ENCODE measurements at regions not wholly inside any gene's neighbourhood (a gene's known extent, or its start where the extent isn't known, plus 50 kb on each side); places are given as distances from the start of the nearest gene placed in this dataset.

GRCh38 chr18:56165601-56166355, 472.6 kb downstream of the TXNL1 start:
- intact Hi-C loops (cut with micrococcal nuclease) (no loop called here), in situ Hi-C loops (cut with MboI) (no loop called here)
- 0% methylated on average over 5 of the region's 5 CpGs for WGBS (ENCODE audit: insufficient coverage, low coverage, missing lambda C conversion rate)
- DNase-seq (ENCODE audit: extremely low read depth in 1 of 4, low spot score in 3 of 4) (no peak), ATAC-seq (no peak), FAIRE-seq (no peak)
- no TSS peak for BruUV-seq (replicated peaks)
- no peak overlapping the region for H3K27ac ChIP-seq (ENCODE audit: extremely low read depth, low read depth, low read length)
- H3K27me3 ChIP-seq (ENCODE audit: control insufficient read depth in 2 of 2, insufficient read depth in 2 of 2, low read length in 2 of 2), result no peaks in the 10 kb centered on the region
- H3K4me1 ChIP-seq (replicated peaks in 1 of 2; ENCODE audit: control insufficient read depth in 2 of 2, insufficient read depth in 2 of 2, low read length in 2 of 2), result no peaks in the 10 kb centered on the region
- no peaks in the 10 kb centered on the region for H4K20me1 ChIP-seq (replicated peaks; ENCODE audit: control insufficient read depth, insufficient read depth, low read length)
- POLR2A ChIA-PET, result no interaction called here
- no peak overlapping the region for H2AFZ ChIP-seq (ENCODE audit: low read depth, low read length)
- no peaks in the 10 kb centered on the region for H3K9me3 ChIP-seq (replicated peaks; ENCODE audit: control insufficient read depth, insufficient read depth, low read depth, low read length)
- H3K9me1 ChIP-seq (ENCODE audit: control insufficient read depth, insufficient read depth, low read length), result no peaks in the 10 kb centered on the region
- no peak for TF ChIP-seq JUN (IDR thresholded peaks at IDR 0.05; ENCODE audit: borderline replicate concordance, low read depth, low read length)
- no peak for TF ChIP-seq JUN (CRISPR knock-in tag; IDR thresholded peaks at IDR 0.05; ENCODE audit: borderline replicate concordance)
- no peak for TF ChIP-seq E2F8 (IDR thresholded peaks at IDR 0.05; ENCODE audit: low read depth, partially characterized antibody)
- TF ChIP-seq, protein P1, sequence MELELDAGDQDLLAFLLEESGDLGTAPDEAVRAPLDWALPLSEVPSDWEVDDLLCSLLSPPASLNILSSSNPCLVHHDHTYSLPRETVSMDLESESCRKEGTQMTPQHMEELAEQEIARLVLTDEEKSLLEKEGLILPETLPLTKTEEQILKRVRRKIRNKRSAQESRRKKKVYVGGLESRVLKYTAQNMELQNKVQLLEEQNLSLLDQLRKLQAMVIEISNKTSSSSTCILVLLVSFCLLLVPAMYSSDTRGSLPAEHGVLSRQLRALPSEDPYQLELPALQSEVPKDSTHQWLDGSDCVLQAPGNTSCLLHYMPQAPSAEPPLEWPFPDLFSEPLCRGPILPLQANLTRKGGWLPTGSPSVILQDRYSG (tag; conservative IDR thresholded peaks at IDR 0.05; ENCODE audit: low read depth), result no peak
- no peak for TF ChIP-seq ZC3H4 (CRISPR knock-in tag; IDR thresholded peaks at IDR 0.05; ENCODE audit: borderline replicate concordance)
- TF ChIP-seq ZBTB34 (CRISPR knock-in tag; IDR thresholded peaks at IDR 0.05), result no peak
- no peak for TF ChIP-seq NELFE (IDR thresholded peaks at IDR 0.05; ENCODE audit: insufficient read depth, insufficient read length)
- TF ChIP-seq PHF8 (IDR thresholded peaks at IDR 0.05; ENCODE audit: borderline replicate concordance, low read length), result no peak
- no peak for TF ChIP-seq TEAD2 (tag; IDR thresholded peaks at IDR 0.05)
- no peaks in the 10 kb centered on the region for H3K79me2 ChIP-seq (ENCODE audit: control insufficient read depth, insufficient read depth, low read length)
- no peak overlapping the region for H3K4me2 ChIP-seq (ENCODE audit: insufficient read depth, low read length)
- CTCF ChIA-PET (ENCODE audit: low intra/inter-chr PET ratio), result no interaction called here
- H3K9ac ChIP-seq (ENCODE audit: insufficient read depth in 1 of 2, low read depth in 2 of 2, low read length in 2 of 2), result no peak overlapping the region
- no peaks in the 10 kb centered on the region for H3K36me3 ChIP-seq (ENCODE audit: control insufficient read depth, insufficient read depth, low read length)
- no peak overlapping the region for H3K4me3 ChIP-seq
